IMR-90 (cell line): ENCODE measurements at regions not wholly inside any gene's neighbourhood (a gene's known extent, or its start where the extent isn't known, plus 50 kb on each side); places are given as distances from the start of the nearest gene placed in this dataset.

Experiments
- ATAC-seq: fragments of 200-7000 bp; cut with Tn5 transposase; 2 replicates; pipeline ENCODE4 v1.9.1; 2020; ENCODE audit warnings: low read depth, mild to moderate bottlenecking, moderate library complexity
- BruUV-seq: library from RNA; stranded (reverse); fragments of 400-500 nt; replicated peaks from 2 replicates; lab custom pipeline; 2021; lab: Mats Ljungman, UMichigan
- CTCF ChIA-PET: fragments of 300-600 bp; formaldehyde crosslinking; extraction: SDS; loops from one replicate; lab custom pipeline; 2021; ENCODE audit warnings: antibody characterized with exemption; lab: Yijun Ruan, JAX
- POLR2A ChIA-PET: fragments of 300-600 bp; sonication (Branson Sonifier 250); formaldehyde crosslinking; loops from one replicate; lab custom pipeline; 2022; ENCODE audit warnings: antibody characterized with exemption; ENCODE audit not compliant: unreplicated experiment; lab: Charles Lee
- DNase-seq: peaks from one replicate; pipeline ENCODE4 v3.0.0; 2013
- H2AFZ ChIP-seq: replicated peaks from 2 replicates; pipeline ENCODE3; 2013; ENCODE audit warnings: low read length, mild to moderate bottlenecking; ENCODE audit not compliant: poor library complexity
- H2AK5ac ChIP-seq: 2 replicates; pipeline ENCODE4 v1.6.1; 2013; ENCODE audit warnings: low read depth, low read length, inconsistent platforms
- H2AK9ac ChIP-seq: replicated peaks from 2 replicates; pipeline ENCODE3; 2013; ENCODE audit warnings: mild to moderate bottlenecking, low read depth, low read length, moderate library complexity; ENCODE audit not compliant: poor library complexity
- H2BK120ac ChIP-seq: 2 replicates; pipeline ENCODE4 v1.6.1; 2013; ENCODE audit warnings: low read depth, low read length, inconsistent platforms
- H2BK15ac ChIP-seq: 3 replicates; pipeline ENCODE4 v1.6.1; 2013; ENCODE audit warnings: low read depth, low read length, inconsistent platforms
- H2BK20ac ChIP-seq: 2 replicates; pipeline ENCODE4 v1.6.1; 2013; ENCODE audit warnings: low read depth, mild to moderate bottlenecking, inconsistent platforms, low read length, moderate library complexity
- H2BK5ac ChIP-seq: 2 replicates; pipeline ENCODE4 v1.6.1; 2013; ENCODE audit warnings: mild to moderate bottlenecking, low read depth, low read length, inconsistent platforms; ENCODE audit not compliant: poor library complexity, severe bottlenecking
- H3K14ac ChIP-seq: replicated peaks from 2 replicates; pipeline ENCODE4 v1.6.1; 2013; ENCODE audit warnings: low read depth, low read length, inconsistent platforms
- H3K18ac ChIP-seq: 2 replicates; pipeline ENCODE4 v1.6.1; 2013; ENCODE audit warnings: low read depth, low read length, control low read depth
- H3K23ac ChIP-seq: 2 replicates; pipeline ENCODE4 v1.6.1; 2013; ENCODE audit warnings: low read depth, low read length, inconsistent platforms
- H3K27ac ChIP-seq: 2 replicates; pipeline ENCODE4 v1.5.1; 2013; ENCODE audit warnings: mild to moderate bottlenecking, control low read depth, low read length; ENCODE audit not compliant: insufficient read depth
- H3K27me3 ChIP-seq: 2 replicates; pipeline ENCODE4 v1.6.1; 2013; ENCODE audit warnings: low read length; ENCODE audit not compliant: control insufficient read depth, insufficient read depth
- H3K36me3 ChIP-seq: 2 replicates; pipeline ENCODE4 v1.6.1; 2013; ENCODE audit warnings: low read length, mixed read lengths; ENCODE audit not compliant: control insufficient read depth, insufficient read depth
- H3K4ac ChIP-seq: 2 replicates; pipeline ENCODE4 v1.6.1; 2013; ENCODE audit warnings: low read depth, low read length, inconsistent platforms
- H3K4me1 ChIP-seq: 2 replicates; pipeline ENCODE4 v1.6.1; 2013; ENCODE audit warnings: low read length, mixed read lengths; ENCODE audit not compliant: control insufficient read depth, insufficient read depth
- H3K4me2 ChIP-seq: 2 replicates; pipeline ENCODE4 v1.6.1; 2013; ENCODE audit warnings: low read depth, mild to moderate bottlenecking, control low read depth, low read length, moderate library complexity
- H3K4me3 ChIP-seq: 2 replicates; pipeline ENCODE4 v1.5.1; 2013; ENCODE audit warnings: low read depth, mild to moderate bottlenecking, control low read depth, low read length, moderate library complexity; ENCODE audit not compliant: insufficient read depth
- H3K56ac ChIP-seq: 2 replicates; pipeline ENCODE4 v1.6.1; 2013; ENCODE audit warnings: low read length, inconsistent platforms; ENCODE audit not compliant: insufficient read depth; ENCODE audit errors: extremely low read depth
- H3K79me1 ChIP-seq, 2 experiments: 2 replicates each; pipeline ENCODE4 v1.6.1; 2013; ENCODE audit warnings: low read length in 2 of 2, inconsistent platforms in 1 of 2, low read depth in 1 of 2
- H3K9ac ChIP-seq: 2 replicates; pipeline ENCODE4 v1.6.1; 2013; ENCODE audit warnings: low read depth, low read length, control low read depth
- H3K9me1 ChIP-seq: 2 replicates; pipeline ENCODE4 v1.6.1; 2013; ENCODE audit warnings: low read length, inconsistent platforms; ENCODE audit not compliant: insufficient read depth
- H3K9me3 ChIP-seq: 2 replicates; pipeline ENCODE4 v1.6.1; 2013; ENCODE audit warnings: low read length; ENCODE audit not compliant: control insufficient read depth, insufficient read depth
- H4K20me1 ChIP-seq: 2 replicates; pipeline ENCODE4 v1.6.1; 2013; ENCODE audit warnings: low read length, inconsistent platforms; ENCODE audit not compliant: insufficient read depth
- H4K5ac ChIP-seq: 2 replicates; pipeline ENCODE4 v1.6.1; 2013; ENCODE audit warnings: mild to moderate bottlenecking, low read depth, low read length, control low read depth
- H4K8ac ChIP-seq, 2 experiments: 2 replicates each; pipeline ENCODE4 v1.6.1; 2013; ENCODE audit warnings: low read depth in 2 of 2, low read length in 2 of 2, control low read depth in 1 of 2, inconsistent platforms in 1 of 2
- H4K91ac ChIP-seq: 2 replicates; pipeline ENCODE4 v1.6.1; 2013; ENCODE audit warnings: low read depth, low read length, inconsistent platforms; ENCODE audit not compliant: insufficient read depth
- BHLHE40 ChIP-seq: fragments of 150-350 bp; IDR thresholded peaks from 2 replicates; pipeline ENCODE4 v1.6.1; 2016; ENCODE audit warnings: mild to moderate bottlenecking, low read depth, low read length
- CEBPB ChIP-seq: IDR thresholded peaks from 2 replicates; pipeline ENCODE4 v1.6.1; 2012; ENCODE audit warnings: low read depth, low read length, improper control_type of control experiment
- CHD1 ChIP-seq: IDR thresholded peaks from 2 replicates; pipeline ENCODE4 v1.6.1; 2012; ENCODE audit warnings: low read depth, low read length, improper control_type of control experiment
- MAFK ChIP-seq: IDR thresholded peaks from 2 replicates; pipeline ENCODE4 v1.6.1; 2012; ENCODE audit warnings: low read depth, low read length, improper control_type of control experiment
- MAZ ChIP-seq: IDR thresholded peaks from 2 replicates; pipeline ENCODE4 v1.6.1; 2012; ENCODE audit warnings: low read depth, mild to moderate bottlenecking, low read length, improper control_type of control experiment, moderate library complexity, borderline replicate concordance
- MXI1 ChIP-seq: IDR thresholded peaks from 2 replicates; pipeline ENCODE4 v1.6.1; 2012; ENCODE audit warnings: low read depth, mild to moderate bottlenecking, low read length, moderate library complexity, borderline replicate concordance
- POLR2A ChIP-seq: IDR thresholded peaks from 2 replicates; pipeline ENCODE4 v1.6.1; 2012; ENCODE audit warnings: mild to moderate bottlenecking, low read depth, low read length
- RAD21 ChIP-seq: IDR thresholded peaks from 2 replicates; pipeline ENCODE4 v1.6.1; 2012; ENCODE audit warnings: low read length, improper control_type of control experiment
- RCOR1 ChIP-seq: IDR thresholded peaks from 2 replicates; pipeline ENCODE4 v1.6.1; 2012; ENCODE audit warnings: mild to moderate bottlenecking, low read length, improper control_type of control experiment; ENCODE audit not compliant: insufficient replicate concordance
- RFX5 ChIP-seq: IDR thresholded peaks from 2 replicates; pipeline ENCODE4 v1.8.0; 2012; ENCODE audit warnings: low read depth, mild to moderate bottlenecking, low read length, moderate library complexity
- SMC3 ChIP-seq: fragments of 150-350 bp; IDR thresholded peaks from 2 replicates; pipeline ENCODE4 v1.6.1; 2016; ENCODE audit warnings: low read depth, mild to moderate bottlenecking, antibody characterized with exemption, low read length, moderate library complexity
- USF2 ChIP-seq: fragments of 150-350 bp; IDR thresholded peaks from 2 replicates; pipeline ENCODE4 v1.6.1; 2017; ENCODE audit warnings: mild to moderate bottlenecking, antibody characterized with exemption, low read length, low read depth
- WGBS, 2 experiments: methylation state at CpG; one replicate each; pipeline versions ENCODE4 v1.1.5 to v1.1.7; 2013; ENCODE audit warnings: missing lambda C conversion rate in 2 of 2; ENCODE audit not compliant: insufficient read length in 1 of 2; ENCODE audit errors: extremely low coverage in 2 of 2; 5-methylcytosine and 5-hydroxymethylcytosine counted together
- dilution Hi-C: fragments of 300-500 bp; cut with HindIII; formaldehyde crosslinking; loops from one replicate; pipeline ENCODE4 v1.14.3; 2018; ENCODE audit warnings: low sequenced_read_pairs; ENCODE audit not compliant: unreplicated experiment
- in situ Hi-C: fragments of 300-500 bp; cut with MboI; formaldehyde crosslinking; loops from 3 replicates; pipeline ENCODE4 v1.14.3; 2019; ENCODE audit warnings: low sequenced_read_pairs, inconsistent platforms, mixed read lengths
- intact Hi-C: fragments of 100-400 bp; cut with micrococcal nuclease; formaldehyde crosslinking; loops from 2 replicates; pipeline ENCODE4 v1.10.0; 2022
- TF ChIP-seq, protein P1 (sequence below): conservative IDR thresholded peaks from 2 replicates; pipeline ENCODE4 v1.5.1; 2012; ENCODE audit warnings: mild to moderate bottlenecking, low read depth, low read length, improper control_type of control experiment

- Histone ChIP-seq H3K18ac (no peak overlapping the region), H2BK20ac (no peak overlapping the region), H3K23ac (no peak overlapping the region), H3K4ac (no peak overlapping the region), H2AFZ (no peak overlapping the region), H3K9me1 (no peaks in the 10 kb centered on the region), H3K4me1 (no peaks in the 10 kb centered on the region), H4K8ac (no peak overlapping the region), H2BK120ac (no peak overlapping the region), H3K9me3 (no peaks in the 10 kb centered on the region), H3K4me3 (no peak overlapping the region), H2BK15ac (no peak overlapping the region), H4K20me1 (no peaks in the 10 kb centered on the region), H3K36me3 (no peaks in the 10 kb centered on the region), H4K5ac (no peak overlapping the region), H2AK9ac (no peak overlapping the region), H3K4me2 (no peak overlapping the region), H4K91ac (no peak overlapping the region), H3K79me1 (no peaks in the 10 kb centered on the region), H3K56ac (no peak overlapping the region), H3K14ac (no peak overlapping the region), H3K9ac (no peak overlapping the region), H3K27me3 (no peaks in the 10 kb centered on the region), H2AK5ac (no peak overlapping the region), H3K27ac (no peak overlapping the region), H2BK5ac (no peak overlapping the region)
- WGBS, 2 experiments = 83% methylated on average over 1 of the region's 3 CpGs; no CpG with 5 or more reads in 1 of the 2 experiments
- dilution Hi-C loops = no loop called here
- no peak for DNase-seq
- intact Hi-C loops = no loop called here
- TF ChIP-seq USF2 (no peak), CEBPB (no peak), BHLHE40 (no peak), MXI1 (no peak), MAFK (no peak), SMC3 (no peak), CHD1 (no peak), RFX5 (no peak), POLR2A (no peak), RAD21 (no peak), RCOR1 (no peak), MAZ (no peak)
- TF ChIP-seq, protein P1, sequence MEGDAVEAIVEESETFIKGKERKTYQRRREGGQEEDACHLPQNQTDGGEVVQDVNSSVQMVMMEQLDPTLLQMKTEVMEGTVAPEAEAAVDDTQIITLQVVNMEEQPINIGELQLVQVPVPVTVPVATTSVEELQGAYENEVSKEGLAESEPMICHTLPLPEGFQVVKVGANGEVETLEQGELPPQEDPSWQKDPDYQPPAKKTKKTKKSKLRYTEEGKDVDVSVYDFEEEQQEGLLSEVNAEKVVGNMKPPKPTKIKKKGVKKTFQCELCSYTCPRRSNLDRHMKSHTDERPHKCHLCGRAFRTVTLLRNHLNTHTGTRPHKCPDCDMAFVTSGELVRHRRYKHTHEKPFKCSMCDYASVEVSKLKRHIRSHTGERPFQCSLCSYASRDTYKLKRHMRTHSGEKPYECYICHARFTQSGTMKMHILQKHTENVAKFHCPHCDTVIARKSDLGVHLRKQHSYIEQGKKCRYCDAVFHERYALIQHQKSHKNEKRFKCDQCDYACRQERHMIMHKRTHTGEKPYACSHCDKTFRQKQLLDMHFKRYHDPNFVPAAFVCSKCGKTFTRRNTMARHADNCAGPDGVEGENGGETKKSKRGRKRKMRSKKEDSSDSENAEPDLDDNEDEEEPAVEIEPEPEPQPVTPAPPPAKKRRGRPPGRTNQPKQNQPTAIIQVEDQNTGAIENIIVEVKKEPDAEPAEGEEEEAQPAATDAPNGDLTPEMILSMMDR = no peak
- ChIA-PET POLR2A (no interaction called here), CTCF (interaction anchor here (0.6 kb wide), 1 partner anchor 850 kb away, joined by 4 read pairs; no protein-coding TSS in a partner anchor)
- ATAC-seq = no peak
- in situ Hi-C loops = no loop called here
- BruUV-seq = no TSS peak
Measured at GRCh38 chr1:63262459-63262770, 60.0 kb upstream of the FOXD3 start.
